Keratinocyte (primary cell): ENCODE measurements at regions not wholly inside any gene's neighbourhood (a gene's known extent, or its start where the extent isn't known, plus 50 kb on each side); places are given as distances from the start of the nearest gene placed in this dataset.

Source experiments
- EZH2 ChIP-seq: IDR thresholded peaks from one replicate; pipeline ENCODE4 v1.6.1; 2012; ENCODE audit warnings: inconsistent platforms, mild to moderate bottlenecking, low read length, moderate library complexity
- TF ChIP-seq, protein P1 (sequence below), 3 experiments: IDR thresholded peaks in 1 of 3; conservative IDR thresholded peaks in 1 of 3; optimal IDR thresholded peaks in 1 of 3; 2 replicates in 2 of 3; 3 replicates in 1 of 3; pipeline versions ENCODE3 to v1.5.1; 2011; ENCODE audit warnings: low read length in 3 of 3, mild to moderate bottlenecking in 3 of 3, moderate library complexity in 2 of 3, control low read depth in 1 of 3, inconsistent platforms in 1 of 3; ENCODE audit not compliant: insufficient read depth in 2 of 3; ENCODE audit errors: extremely low read depth in 1 of 3

DNA sequence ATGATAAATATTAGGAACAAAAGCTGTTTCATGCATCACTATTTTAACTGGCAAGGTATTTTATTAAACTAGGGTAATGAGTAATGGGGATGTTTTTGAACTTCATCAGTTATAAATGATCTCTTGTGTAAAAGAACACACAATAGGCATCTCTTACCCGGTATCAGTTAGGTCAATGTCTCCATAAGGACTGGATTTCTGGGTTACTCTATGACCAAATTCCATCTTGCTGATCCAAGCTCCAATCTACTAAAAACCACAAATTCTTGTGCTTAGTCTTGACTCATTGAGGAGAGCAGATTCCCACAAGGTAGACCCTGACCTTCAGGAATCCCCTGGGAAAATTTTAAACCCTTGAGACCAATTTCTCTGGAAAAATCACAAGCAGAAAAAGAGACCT is 1167.7 kb downstream of the XPNPEP1 start:
- TF ChIP-seq, protein P1, sequence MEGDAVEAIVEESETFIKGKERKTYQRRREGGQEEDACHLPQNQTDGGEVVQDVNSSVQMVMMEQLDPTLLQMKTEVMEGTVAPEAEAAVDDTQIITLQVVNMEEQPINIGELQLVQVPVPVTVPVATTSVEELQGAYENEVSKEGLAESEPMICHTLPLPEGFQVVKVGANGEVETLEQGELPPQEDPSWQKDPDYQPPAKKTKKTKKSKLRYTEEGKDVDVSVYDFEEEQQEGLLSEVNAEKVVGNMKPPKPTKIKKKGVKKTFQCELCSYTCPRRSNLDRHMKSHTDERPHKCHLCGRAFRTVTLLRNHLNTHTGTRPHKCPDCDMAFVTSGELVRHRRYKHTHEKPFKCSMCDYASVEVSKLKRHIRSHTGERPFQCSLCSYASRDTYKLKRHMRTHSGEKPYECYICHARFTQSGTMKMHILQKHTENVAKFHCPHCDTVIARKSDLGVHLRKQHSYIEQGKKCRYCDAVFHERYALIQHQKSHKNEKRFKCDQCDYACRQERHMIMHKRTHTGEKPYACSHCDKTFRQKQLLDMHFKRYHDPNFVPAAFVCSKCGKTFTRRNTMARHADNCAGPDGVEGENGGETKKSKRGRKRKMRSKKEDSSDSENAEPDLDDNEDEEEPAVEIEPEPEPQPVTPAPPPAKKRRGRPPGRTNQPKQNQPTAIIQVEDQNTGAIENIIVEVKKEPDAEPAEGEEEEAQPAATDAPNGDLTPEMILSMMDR (optimal IDR thresholded peaks at IDR 0.05 in 1 of 3, IDR thresholded peaks at IDR 0.05 in 1 of 3, conservative IDR thresholded peaks at IDR 0.05 in 1 of 3; ENCODE audit: extremely low read depth in 1 of 3, insufficient read depth in 2 of 3, low read length in 3 of 3) = no peak
- no peak for TF ChIP-seq EZH2
